ENCODE measurements at regions not wholly inside any gene's neighbourhood (a gene's known extent, or its start where the extent isn't known, plus 50 kb on each side); places are given as distances from the start of the nearest gene placed in this dataset.
"Not testable (repeated sequence)": the region's sequence is repeated elsewhere in the genome, so short reads cannot be mapped to it uniquely, and the experiment has no call there.

- no peaks in the 10 kb centered on the region for H3K4me1 ChIP-seq (ENCODE audit: control insufficient read depth, insufficient read depth, low read length)
- ChIA-PET POLR2A (no interaction called here), CTCF (no interaction called here)
- TF ChIP-seq ZNF350 (tag by site-specific recombination; IDR thresholded peaks at IDR 0.05) (no peak), ZBTB20 (tag by site-specific recombination; IDR thresholded peaks at IDR 0.05) (no peak), GLIS1 (tag by site-specific recombination; IDR thresholded peaks at IDR 0.05) (no peak), ZNF548 (tag by site-specific recombination; IDR thresholded peaks at IDR 0.05) (no peak), ATF2 (tag by site-specific recombination; IDR thresholded peaks at IDR 0.05; ENCODE audit: low read depth) (no peak), HOXC10 (CRISPR knock-in tag; IDR thresholded peaks at IDR 0.05) (no peak), ZNF26 (tag by site-specific recombination; IDR thresholded peaks at IDR 0.05) (no peak)
- TF ChIP-seq, protein P1, sequence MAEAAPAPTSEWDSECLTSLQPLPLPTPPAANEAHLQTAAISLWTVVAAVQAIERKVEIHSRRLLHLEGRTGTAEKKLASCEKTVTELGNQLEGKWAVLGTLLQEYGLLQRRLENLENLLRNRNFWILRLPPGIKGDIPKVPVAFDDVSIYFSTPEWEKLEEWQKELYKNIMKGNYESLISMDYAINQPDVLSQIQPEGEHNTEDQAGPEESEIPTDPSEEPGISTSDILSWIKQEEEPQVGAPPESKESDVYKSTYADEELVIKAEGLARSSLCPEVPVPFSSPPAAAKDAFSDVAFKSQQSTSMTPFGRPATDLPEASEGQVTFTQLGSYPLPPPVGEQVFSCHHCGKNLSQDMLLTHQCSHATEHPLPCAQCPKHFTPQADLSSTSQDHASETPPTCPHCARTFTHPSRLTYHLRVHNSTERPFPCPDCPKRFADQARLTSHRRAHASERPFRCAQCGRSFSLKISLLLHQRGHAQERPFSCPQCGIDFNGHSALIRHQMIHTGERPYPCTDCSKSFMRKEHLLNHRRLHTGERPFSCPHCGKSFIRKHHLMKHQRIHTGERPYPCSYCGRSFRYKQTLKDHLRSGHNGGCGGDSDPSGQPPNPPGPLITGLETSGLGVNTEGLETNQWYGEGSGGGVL (tag by site-specific recombination; IDR thresholded peaks at IDR 0.05) = no peak
- H3K36me3 ChIP-seq (ENCODE audit: control insufficient read depth in 2 of 2, insufficient read depth in 1 of 2, low read length in 2 of 2) = no peaks in the 10 kb centered on the region
- H3K9me3 ChIP-seq (ENCODE audit: control insufficient read depth, insufficient read depth, low read depth, low read length) = no peaks in the 10 kb centered on the region
- H3K4me3 ChIP-seq (ENCODE audit: low read depth, low read length) = no peak overlapping the region
- H3K27ac ChIP-seq (ENCODE audit: extremely low read depth, low read depth, low read length) = no peak overlapping the region
These were observed 86.8 kb downstream of the NPIPB11 start for GRCh38 chr16:29319726-29320125.

GRCh38 chr16:29318561-29318968, 87.9 kb downstream of the NPIPB11 start:
- POLR2A ChIA-PET; H3K27ac ChIP-seq (ENCODE audit: extremely low read depth, low read depth, low read length): not testable (repeated sequence)

GRCh38 chr16:29318037-29318436, 88.5 kb downstream of the NPIPB11 start:
- Histone ChIP-seq H3K9me3 (ENCODE audit: control insufficient read depth, insufficient read depth, low read depth, low read length) (no peaks in the 10 kb centered on the region), H3K36me3 (ENCODE audit: control insufficient read depth in 2 of 2, insufficient read depth in 1 of 2, low read length in 2 of 2) (no peaks in the 10 kb centered on the region), H3K4me3 (ENCODE audit: low read depth, low read length) (no peak overlapping the region), H3K27ac (ENCODE audit: extremely low read depth, low read depth, low read length) (no peak overlapping the region), H3K4me1 (ENCODE audit: control insufficient read depth, insufficient read depth, low read length) (no peaks in the 10 kb centered on the region)
- CTCF ChIA-PET = no interaction called here
- TF ChIP-seq ZSCAN30 (tag by site-specific recombination; IDR thresholded peaks at IDR 0.05) (no peak), ZFP41 (tag by site-specific recombination; IDR thresholded peaks at IDR 0.05; ENCODE audit: borderline replicate concordance) (no peak), ZSCAN16 (tag by site-specific recombination; IDR thresholded peaks at IDR 0.05) (no peak), ZNF121 (tag by site-specific recombination; IDR thresholded peaks at IDR 0.05) (no peak), FEZF1 (tag by site-specific recombination; IDR thresholded peaks at IDR 0.05) (no peak), OVOL3 (tag by site-specific recombination; IDR thresholded peaks at IDR 0.05) (no peak), ZBTB10 (tag by site-specific recombination; IDR thresholded peaks at IDR 0.05) (no peak), ZNF658 (tag by site-specific recombination; IDR thresholded peaks at IDR 0.05) (no peak), KLF1 (tag by site-specific recombination; IDR thresholded peaks at IDR 0.05) (no peak), ZNF26 (tag by site-specific recombination; IDR thresholded peaks at IDR 0.05) (no peak), ZNF223 (tag by site-specific recombination; IDR thresholded peaks at IDR 0.05) (no peak)
- TF ChIP-seq, protein P2, sequence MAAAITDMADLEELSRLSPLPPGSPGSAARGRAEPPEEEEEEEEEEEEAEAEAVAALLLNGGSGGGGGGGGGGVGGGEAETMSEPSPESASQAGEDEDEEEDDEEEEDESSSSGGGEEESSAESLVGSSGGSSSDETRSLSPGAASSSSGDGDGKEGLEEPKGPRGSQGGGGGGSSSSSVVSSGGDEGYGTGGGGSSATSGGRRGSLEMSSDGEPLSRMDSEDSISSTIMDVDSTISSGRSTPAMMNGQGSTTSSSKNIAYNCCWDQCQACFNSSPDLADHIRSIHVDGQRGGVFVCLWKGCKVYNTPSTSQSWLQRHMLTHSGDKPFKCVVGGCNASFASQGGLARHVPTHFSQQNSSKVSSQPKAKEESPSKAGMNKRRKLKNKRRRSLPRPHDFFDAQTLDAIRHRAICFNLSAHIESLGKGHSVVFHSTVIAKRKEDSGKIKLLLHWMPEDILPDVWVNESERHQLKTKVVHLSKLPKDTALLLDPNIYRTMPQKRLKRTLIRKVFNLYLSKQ (tag by site-specific recombination; IDR thresholded peaks at IDR 0.05; ENCODE audit: borderline replicate concordance) = no peak
- POLR2A ChIA-PET = no interaction called here

More at GRCh38 chr16:29318561-29318968, 87.9 kb downstream of the NPIPB11 start:
- H3K4me1 ChIP-seq (ENCODE audit: control insufficient read depth, insufficient read depth, low read length); H3K9me3 ChIP-seq (ENCODE audit: control insufficient read depth, insufficient read depth, low read depth, low read length); H3K4me3 ChIP-seq (ENCODE audit: low read depth, low read length); H3K36me3 ChIP-seq (ENCODE audit: control insufficient read depth in 2 of 2, insufficient read depth in 1 of 2, low read length in 2 of 2); CTCF ChIA-PET: not testable (repeated sequence)
